Stimulated activated CD4-positive, alpha-beta T cell treated with anti-CD3 and anti-CD28 coated beads, Interleukin-4, amount 100 ng/mL, for 4 hours (primary cell): ENCODE measurements at regions not wholly inside any gene's neighbourhood (a gene's known extent, or its start where the extent isn't known, plus 50 kb on each side); places are given as distances from the start of the nearest gene placed in this dataset.
"Not testable (repeated sequence)": the region's sequence is repeated elsewhere in the genome, so short reads cannot be mapped to it uniquely, and the experiment has no call there.

ENCODE experiments used
- DNase-seq, 2 experiments: peaks; one replicate each; pipeline ENCODE4 v3.0.0-alpha.2; 2020

GRCh38 chr14:39617537-39617936 is 185.3 kb upstream of the FBXO33 start:
- DNase-seq: no peak

GRCh38 chr14:39615352-39615751 is 183.1 kb upstream of the FBXO33 start:
- no peak for DNase-seq

- DNase-seq: no peak
Measured at GRCh38 chr14:39614297-39614923, 182.2 kb upstream of the FBXO33 start.

- DNase-seq: no peak
Measured at GRCh38 chr14:39609119-39609518, 176.9 kb upstream of the FBXO33 start.

GRCh38 chr14:39607978-39608377 is 175.7 kb upstream of the FBXO33 start:
- no peak for DNase-seq

- DNase-seq: no peak
Measured at GRCh38 chr14:39603942-39604341, 171.7 kb upstream of the FBXO33 start.

- DNase-seq: no peak
Measured at GRCh38 chr14:39593377-39593776, 161.1 kb upstream of the FBXO33 start.

DNA sequence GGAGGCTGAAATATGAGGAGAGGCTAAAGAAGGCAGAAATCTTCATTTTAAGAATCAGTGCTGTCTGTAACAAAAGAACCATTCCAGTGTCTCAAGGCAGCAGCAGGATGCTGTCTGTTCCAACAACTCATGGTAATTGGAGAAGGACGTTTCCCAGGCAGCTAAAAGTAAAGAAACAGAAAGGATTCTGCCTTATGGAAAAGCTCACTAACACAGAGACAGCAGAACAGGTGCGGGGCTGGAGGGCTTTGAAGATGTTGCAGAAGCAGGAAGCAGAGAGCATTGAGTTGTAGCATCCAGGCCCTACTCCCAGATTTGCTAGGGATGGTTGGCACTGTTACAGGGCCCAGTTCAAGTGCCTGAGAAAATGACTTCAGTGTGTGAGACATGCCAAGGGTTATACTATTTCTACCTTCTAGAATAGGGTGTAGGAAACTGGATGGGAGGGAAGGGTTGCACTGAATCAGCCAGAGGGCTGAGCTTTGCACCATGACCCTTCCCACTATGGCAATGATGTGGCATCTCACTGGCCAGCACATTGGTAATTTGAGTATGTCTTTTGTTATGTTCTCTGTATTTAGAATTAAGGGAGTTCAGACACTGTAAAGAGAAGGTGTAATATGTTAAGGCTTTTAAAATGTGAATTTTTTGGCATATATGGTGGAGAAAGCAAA is 160.0 kb upstream of the FBXO33 start:
- no peak for DNase-seq

- not testable (repeated sequence) for DNase-seq
Measured at GRCh38 chr14:39589882-39590281, 157.6 kb upstream of the FBXO33 start.

DNA sequence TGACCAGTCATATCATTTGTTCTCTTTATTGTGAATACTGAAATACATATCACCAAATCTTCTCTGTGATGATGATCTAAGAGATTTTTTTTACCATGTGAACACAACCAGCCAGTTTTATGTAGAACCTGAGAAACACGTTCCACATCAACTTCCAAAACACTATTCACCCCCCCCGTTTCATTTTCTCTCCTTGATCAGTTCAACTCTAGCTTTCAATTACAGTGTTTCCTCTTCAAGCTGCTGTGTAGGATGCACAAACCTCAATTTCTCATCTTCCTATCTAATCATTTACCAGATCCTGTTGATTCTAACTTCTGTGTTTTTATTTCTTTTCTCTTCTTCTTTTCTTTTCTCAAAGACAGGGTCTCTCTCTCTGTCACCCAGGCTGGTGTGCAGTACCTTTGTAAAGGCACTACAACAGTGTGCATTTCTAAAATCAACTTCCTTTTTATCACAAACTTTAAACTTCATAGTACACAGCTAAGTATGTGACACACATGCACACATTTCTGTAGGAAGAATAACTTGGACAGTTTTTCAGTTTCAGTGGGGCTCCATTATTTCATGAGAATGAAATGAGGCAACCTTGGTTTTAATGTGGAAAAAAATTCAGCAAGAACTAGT is 149.9 kb upstream of the FBXO33 start:
- no peak for DNase-seq

DNA sequence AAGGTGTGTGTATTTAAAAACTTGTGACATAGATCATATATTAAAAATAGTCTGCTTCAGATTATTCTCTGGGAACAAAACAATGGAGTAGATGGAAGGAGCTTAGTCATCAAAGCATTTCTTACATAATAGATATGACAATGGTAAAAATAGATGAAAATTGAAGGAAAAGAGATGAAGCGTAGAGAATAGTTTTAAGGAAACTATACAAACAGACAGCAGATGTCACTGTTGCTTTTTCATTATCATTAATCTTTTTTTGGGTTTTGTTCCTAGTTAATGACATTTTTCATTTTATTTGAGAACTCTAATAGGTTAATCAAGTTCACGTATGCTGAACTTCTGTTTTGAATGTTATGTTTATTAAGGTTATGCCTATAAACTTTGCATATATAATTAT is 149.2 kb upstream of the FBXO33 start:
- DNase-seq: no peak

DNA sequence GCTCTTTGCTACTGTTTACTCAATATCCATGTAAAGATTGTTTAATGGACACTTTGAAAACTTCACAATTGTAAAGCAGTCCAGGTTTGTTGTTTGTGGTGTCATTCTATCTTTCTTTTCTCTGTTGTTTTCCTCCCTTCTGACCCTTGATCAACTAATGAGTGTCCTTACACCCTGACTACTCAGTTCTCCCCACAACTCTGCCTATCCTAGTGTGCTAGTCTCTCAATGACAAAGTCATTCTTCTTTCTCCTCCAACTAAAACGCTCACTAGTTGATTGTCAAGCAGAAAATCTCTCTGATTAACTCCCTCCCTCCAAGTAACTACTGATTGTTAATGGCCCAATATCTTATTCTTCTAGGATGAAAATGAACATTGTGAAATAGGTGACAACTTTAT is 148.5 kb upstream of the FBXO33 start:
- no peak for DNase-seq

DNA sequence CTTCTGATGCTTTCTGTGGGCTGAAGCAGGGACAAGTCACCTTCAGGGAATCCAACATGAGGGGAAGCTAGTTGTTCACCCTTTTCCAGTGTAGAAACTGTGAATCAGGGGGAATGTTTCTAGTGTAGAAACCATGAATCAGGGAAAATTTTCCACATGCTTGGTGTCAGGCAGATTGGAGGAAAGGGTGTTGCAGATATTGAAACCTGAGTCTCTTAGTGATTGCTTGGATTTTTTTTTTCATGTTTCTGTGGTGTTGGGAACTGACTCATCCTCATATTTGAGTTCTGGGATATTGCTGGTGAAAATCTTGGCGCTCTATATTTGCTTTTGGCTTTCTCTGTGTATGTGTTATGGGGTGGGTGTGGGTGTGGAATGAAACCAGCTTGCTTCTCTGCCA is 144.5 kb upstream of the FBXO33 start:
- no peak for DNase-seq

DNA sequence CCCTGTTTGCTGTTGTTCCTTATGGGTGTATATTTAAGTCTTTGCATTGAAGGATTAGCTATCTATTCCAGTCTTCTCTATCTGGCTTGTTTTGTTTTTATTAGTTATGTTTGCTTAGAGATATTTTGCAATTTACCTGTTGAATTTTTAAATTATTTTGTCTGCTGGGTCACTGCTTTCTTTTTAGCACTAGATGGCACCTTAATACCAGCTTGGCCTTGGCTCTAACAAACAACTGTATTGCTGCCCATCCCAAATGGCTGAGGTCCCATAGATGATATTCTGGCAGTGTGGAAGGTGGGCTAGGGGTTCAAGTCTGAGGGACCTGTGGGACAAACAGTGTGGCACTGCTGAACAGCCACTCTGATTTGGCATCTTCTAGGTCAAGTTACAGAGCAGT is 144.0 kb upstream of the FBXO33 start:
- no peak for DNase-seq

DNA sequence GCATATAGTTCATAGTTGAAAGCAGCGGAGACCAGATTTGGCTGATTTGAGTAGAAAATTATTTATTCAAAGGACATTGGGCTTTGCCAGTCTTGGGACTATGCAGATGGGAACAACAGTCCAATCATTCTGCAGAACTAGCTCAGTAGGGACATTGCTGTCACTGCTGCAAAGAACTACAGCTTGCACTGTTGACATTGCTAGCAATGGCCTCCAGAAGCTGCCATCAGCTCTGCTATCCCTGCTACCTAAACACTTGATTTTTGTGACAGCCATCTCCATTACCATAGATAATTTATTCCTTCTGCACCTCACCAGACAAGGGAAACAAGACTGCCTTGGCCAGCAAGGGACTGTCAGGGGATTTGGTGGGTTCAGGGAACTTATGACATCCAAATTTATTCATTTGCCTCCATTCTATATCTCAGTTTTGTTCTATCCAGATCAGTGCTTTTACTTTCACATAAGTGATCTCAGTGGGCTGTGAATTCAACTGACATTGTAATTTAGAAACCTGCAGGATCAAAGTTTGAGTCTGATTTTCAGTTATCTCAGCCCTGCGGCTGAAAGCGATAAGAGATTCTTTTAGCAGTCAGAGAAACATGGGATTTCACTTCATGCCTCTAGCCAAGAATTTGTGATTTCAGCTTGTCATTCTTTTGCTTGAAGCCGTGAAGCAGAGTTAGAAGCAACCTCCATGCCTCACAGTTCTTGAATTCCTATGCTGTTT is 136.7 kb upstream of the FBXO33 start:
- DNase-seq: no peak

DNA sequence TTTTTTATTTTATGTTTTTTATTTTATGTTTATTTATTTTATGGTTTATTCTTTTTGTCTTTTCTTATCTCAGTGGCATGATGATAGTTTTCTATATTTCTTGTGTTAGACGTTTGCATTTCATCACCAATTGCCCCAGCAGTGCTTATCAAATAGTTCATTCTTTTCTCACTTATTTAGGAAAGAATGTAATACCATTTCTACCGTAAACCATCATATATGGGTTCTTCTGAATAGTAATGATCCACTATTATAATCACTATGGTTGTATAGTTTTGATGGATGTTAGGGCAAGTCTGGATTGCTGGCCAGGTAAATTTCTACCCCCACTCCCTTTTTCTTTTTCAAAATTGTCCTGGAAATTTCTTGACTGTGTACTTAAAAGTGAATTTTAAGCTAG is 134.6 kb upstream of the FBXO33 start:
- no peak for DNase-seq

DNA sequence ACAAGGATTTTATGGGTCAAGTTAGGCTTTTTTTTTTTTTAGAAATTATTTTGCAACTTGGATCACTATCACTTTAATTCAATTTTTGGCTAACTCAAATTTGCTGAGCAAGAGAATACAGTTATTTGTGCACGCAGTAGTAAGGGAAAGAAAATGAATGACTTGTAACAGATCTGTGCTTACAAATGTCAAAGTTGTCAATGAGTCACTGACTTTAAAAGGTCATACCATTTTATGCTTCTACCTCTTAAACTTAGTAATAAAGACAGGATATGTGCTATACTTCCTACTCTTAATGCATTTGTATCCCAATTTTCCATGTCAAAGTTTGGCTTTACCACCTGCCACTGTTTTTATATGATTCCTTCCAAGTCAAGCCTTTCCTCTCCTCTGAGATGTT is 131.1 kb upstream of the FBXO33 start:
- no peak for DNase-seq

DNA sequence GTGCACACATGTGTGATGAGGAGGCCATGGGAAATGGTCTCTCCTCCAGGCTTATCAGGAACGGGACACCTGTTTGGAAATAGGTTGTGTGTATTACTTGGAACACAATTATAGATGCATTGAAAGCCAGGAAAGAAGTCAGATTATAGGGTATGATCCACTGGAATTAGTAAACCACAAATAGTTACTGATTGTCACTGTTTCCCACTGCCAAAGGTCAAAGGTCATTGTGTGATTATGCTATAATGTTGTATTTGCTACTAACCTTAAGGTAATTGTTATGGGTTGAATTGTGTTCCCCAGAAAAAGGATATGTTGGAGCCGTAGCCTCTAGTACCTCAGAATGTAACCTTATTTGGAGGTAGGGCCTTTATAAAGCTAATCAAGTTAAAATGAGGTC is 129.9 kb upstream of the FBXO33 start:
- no peak for DNase-seq

DNA sequence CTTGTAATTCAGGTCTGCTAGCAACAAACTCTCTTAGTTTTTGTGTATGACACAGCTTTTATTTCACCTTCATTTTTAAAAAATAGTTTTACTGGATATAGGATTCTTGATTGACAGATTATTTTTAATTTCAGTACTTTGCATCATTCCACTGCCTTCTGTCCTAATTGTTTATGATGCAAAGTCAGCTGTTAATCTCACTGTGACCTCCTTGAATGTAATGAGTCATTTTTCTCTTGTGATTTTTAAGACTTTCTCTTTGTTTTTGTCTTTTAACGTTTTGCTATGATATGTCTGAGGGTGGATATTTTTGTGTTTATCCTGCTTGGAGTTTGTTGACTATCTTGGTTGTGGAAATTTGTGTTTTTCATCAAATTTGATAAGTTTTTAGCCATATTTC is 126.3 kb upstream of the FBXO33 start:
- DNase-seq: no peak

DNA sequence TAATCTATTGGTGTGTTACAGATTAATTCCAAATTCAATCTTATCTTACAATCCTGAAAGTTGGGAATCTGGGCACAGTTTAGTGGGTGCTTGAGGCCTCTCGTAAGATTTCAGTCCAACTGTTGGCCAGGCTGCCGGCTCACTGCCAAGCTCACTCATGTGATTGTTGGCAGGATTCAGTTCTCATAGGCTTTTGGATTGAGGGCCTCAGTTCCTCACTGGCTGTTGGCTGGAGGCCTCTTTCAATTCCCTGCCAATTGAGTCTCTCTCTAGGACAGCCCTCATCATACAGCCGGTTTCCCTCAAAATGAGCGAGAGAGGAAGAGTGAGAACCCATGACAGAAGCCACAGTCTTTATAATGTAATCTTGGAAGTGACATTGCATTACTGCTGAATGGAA is 123.5 kb upstream of the FBXO33 start:
- no peak for DNase-seq

DNA sequence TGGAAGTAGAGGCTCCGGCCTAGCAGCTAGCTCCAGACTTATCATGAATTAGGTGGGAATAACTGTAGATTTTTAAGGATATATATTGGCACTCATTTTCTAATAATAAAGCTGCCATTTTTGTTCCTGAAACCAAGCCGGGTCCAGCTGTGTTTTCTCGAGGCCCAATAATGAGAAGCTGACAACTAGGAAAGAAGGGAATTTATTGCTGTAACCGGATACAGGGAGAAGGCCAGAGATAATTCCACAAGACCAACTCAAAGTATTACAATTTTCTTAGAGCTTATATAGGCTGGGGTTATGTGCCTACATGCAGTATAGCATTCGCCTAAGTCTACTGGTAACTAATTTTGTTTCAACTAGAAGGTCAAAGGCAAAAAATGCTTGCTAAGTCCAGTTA is 122.3 kb upstream of the FBXO33 start:
- no peak for DNase-seq

DNA sequence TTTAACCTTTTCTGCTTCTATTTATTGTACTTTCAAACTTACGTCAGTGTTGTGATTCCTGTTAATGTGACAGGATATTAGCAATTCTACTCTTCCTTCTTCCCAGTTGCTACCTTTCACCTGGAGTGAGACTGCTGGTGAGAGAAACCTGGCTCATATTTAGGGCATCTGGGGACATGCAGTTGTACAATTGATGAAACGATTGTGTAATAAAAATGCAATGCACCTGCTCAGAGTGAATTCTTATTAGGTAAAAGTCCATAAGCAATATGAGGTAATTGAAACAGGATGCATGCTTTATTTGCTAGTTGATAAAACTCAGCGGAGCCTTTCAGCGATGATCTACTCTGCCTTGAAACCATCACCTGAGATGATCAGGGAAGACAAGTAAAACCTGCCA is 116.1 kb upstream of the FBXO33 start:
- no peak for DNase-seq

DNA sequence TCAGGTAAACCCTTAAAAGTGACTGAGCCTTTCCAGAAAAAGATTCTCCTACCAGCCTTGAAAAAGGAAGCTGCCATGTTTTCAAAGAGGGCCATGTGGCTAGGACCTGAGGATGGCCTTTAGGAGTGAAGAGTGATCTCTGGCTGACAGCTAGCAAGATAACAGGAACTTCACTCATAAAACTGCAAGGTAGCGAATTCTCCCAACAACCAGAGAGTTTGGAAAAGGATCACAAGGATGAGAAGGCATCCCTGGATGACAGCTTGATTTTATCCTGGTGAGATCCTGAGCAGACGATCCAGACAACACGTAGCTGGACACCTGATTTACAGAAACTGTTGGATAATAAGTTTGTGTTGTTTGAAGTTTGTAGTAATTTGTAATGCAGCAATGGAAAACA is 115.6 kb upstream of the FBXO33 start:
- no peak for DNase-seq

GRCh38 chr14:39505812-39506211 is 73.6 kb upstream of the FBXO33 start:
- DNase-seq: no peak
